ENCODE measurements at regions not wholly inside any gene's neighbourhood (a gene's known extent, or its start where the extent isn't known, plus 50 kb on each side); places are given as distances from the start of the nearest gene placed in this dataset.
"Not testable (repeated sequence)": the region's sequence is repeated elsewhere in the genome, so short reads cannot be mapped to it uniquely, and the experiment has no call there.

DNA sequence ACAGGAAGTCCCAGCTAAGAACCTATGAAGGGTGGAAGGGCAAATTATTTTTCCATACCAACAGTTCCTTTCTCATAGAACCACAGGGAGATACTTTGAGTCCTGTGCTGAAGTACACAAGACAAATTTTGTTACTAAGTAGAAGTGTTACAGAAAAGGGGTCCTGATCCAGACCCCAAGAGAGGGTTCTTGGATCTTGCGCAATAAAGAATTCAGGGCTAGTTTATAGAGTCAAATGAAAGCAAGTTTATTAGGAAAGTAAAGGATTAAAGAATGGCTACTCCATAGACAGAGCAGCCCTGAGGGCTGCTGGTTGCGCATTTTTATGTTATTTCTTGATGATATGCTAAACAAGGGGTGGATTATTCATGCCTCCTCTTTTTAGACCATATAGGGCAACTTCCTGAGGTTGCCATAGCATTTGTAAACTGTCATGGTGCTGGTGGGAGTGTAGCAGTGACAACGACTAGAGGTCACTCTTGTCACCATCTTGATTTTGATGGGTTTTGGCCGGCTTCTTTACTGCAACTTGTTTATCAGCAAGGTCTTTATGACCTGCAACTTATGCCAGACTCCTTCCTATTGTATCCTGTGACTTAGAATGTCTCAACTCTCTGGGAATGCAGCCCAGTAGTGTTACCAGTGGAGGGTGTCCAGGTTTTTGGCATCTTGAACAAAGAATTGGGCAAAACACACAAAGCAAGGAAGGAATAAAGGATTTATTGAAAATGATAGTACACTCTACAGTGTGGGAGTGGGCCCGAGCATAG lies 409.4 kb downstream of the SH2D4B start:
- no peak for DNase-seq (ENCODE audit: low read depth)

DNA sequence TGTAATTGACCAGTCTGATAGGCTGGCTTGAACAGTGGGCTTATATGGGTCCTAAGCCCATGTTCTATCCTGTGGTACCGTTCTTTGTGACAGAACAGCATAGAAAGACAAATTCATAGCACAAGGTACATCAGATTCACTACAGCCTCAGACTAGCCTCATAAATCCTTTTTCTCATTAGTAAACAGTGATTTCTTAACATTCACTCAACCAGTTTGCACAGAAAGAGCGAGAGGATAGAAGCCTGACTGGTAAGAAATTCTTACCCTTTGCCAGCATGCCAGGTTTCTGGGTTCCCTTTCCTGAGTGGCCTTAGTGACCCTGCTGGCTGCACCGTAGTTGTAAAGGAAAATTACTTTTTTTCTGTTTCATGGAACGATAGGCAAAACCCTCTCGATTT lies 412.1 kb downstream of the SH2D4B start:
- DNase-seq (ENCODE audit: low read depth) = no peak

- DNase-seq (ENCODE audit: low read depth) = no peak
These were observed 414.7 kb downstream of the SH2D4B start for GRCh38 chr10:80952436-80952835.

DNA sequence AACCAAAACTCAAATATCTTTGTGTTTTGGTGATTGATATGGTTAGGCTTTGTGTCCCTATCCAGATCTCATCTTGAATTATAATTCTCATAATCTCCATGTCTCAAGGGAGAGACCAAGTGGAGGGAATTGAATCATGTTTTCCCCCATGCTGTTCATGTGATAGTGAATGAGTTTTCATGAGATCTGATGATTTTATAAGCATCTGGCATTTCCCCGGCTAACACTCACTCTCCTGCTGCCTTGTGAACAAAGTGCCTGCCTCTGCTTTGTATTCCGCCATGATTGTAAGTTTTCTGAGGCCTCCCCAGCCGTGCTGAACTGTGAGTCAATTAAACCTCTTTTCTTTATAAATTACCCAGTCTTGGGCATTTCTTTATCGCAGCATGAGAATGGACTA lies 419.5 kb downstream of the SH2D4B start:
- DNase-seq (ENCODE audit: low read depth) = no peak

DNA sequence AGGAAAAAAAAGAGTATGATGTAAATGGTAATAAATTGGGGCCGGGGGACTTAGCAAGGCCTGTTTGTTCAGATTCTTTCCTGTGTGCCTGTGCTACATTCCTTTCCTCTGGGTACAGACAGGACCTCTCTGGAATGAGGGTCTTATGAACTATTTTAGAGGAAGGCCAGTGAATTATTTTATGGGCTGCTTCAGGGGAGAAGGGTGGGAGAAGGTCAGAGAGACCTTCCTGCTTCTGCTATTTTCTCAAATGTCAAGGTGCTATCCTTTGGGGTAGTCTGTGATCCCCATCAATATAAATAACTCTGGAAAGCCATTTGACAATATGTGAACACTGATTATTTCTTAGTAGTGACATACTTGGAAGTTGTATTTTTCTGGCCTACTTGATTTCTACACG lies 426.5 kb downstream of the SH2D4B start:
- no peak for DNase-seq (ENCODE audit: low read depth)

- no peak for DNase-seq (ENCODE audit: low read depth)
These were observed 427.4 kb downstream of the SH2D4B start for GRCh38 chr10:80964955-80965614.

- DNase-seq (ENCODE audit: low read depth) = no peak
These were observed 428.8 kb downstream of the SH2D4B start for GRCh38 chr10:80966326-80966986.

DNA sequence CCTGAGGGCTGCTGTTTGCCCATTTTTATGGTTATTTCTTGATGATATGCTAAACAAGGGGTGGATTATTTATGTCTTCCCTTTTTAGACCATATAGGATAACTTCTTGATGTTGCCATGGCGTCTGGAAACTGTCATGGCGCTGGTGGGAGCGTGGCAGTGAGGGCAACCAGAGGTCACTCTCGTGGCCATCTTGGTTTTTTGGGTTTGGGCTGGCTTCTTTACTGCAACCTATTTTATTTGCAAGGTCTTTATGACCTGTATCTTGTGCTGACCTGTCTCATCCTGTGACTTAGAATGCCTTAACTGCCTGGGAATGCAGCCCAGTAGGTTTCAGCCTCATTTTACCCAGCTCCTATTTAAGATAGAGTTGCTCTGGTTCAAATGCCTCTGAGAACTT lies 429.7 kb downstream of the SH2D4B start:
- DNase-seq (ENCODE audit: low read depth) = not testable (repeated sequence)

DNA sequence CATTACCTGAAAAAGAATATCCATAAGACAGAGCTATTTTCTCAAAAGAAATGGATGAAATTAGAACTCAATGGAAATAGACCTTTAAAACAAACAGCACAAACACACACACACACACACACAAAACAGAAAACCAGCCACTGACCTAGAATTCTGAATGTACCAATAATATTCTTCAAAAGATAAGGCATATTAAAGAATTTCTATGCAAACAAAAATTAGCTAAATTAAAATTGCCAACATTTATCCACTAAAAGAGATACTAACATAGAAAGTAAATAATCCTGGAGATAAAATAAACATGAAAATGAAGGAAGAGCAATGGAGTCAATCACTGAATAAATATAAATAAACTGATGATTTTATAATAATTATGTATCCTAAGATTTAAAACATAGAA lies 431.2 kb downstream of the SH2D4B start:
- no peak for DNase-seq (ENCODE audit: low read depth)

DNA sequence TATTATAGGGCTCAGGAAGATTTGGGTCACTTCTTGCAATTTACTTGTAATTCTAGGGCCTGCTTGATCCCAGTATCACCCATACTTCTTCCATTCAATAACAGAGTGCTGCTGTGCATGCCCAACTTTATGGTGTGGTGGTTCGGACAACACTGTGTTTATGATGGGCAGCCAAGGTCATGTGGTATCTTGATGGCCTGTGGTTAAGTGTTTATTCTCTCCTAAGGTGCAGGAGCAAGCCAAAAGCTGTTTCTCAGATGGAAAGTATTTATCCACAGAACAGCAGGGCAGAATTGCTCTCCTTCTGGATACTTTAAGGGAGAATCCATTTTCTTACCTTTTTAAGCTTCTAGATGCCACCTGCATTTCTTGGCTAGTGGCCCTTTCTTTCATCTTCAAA lies 433.8 kb downstream of the SH2D4B start:
- no peak for DNase-seq (ENCODE audit: low read depth)

DNA sequence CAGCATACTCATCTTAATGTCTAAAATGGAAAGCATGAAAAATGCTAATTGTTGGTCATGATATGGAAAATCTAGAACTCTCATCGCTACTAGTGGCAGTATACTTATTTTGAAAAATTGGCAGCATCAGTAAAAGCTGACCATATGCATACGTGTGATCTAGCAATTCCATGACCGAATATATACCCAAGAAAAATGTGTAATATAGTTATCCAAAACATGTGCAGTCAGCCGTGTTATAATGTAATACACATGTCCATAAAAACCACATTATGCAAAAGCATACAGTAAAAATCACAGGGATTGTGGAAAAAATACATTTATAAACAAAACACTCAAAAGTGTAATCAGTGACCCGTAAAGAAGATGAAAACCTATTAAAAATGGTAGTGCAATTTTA lies 439.0 kb downstream of the SH2D4B start:
- no peak for DNase-seq (ENCODE audit: low read depth)

GRCh38 chr10:80985102-80985501 lies 447.4 kb downstream of the SH2D4B start:
- DNase-seq (ENCODE audit: low read depth) = no peak

- DNase-seq (ENCODE audit: low read depth) = no peak
These were observed 448.9 kb downstream of the SH2D4B start for GRCh38 chr10:80986596-80986995.

DNA sequence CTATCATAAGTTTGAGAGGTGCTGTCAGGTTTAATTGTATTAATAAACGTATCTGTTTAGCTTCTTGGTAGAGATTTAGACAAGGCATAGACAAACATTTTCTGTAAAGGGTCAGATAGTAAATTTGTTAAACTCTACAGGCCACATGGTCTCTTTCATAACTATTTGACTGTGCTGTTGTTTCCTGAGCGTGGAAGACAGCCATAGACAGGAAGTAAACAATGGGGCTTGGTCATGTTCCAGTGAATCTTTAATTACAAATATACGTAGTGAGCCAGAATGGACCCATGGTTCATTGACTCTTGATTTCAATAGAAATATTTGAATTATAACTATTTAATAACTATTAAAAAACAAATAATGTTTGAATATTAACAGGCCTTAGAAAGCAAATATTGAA lies 451.1 kb downstream of the SH2D4B start:
- DNase-seq (ENCODE audit: low read depth) = no peak

DNA sequence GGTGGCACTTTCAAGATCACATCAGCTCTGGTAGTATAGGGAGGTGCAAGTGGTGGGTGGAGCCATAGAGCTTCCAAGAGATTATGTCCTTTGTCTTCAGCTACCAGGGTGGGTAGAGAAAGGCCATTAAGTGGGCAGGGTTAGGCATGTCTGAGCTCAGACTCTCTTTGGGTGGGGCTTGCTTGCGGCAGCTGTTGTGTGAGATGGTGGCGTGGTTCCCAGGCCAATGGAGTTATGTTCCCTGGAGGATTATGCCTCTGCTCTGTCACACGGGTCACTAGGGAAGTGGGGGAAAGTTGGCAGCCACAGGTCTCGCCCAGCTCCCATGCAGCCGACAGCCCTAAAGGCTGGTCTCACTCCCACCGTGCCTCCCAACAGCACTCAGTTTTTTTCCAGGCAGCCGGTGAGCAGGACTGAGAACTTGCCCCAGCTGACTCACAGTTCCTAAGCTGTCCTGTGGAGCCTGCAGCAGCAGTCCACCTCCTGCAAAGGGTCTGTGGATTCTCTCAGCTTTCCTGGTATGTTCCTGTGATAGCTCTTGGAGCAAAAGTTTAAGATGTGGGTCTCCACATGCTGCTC lies 459.0 kb downstream of the SH2D4B start:
- no peak for DNase-seq (ENCODE audit: low read depth)

DNA sequence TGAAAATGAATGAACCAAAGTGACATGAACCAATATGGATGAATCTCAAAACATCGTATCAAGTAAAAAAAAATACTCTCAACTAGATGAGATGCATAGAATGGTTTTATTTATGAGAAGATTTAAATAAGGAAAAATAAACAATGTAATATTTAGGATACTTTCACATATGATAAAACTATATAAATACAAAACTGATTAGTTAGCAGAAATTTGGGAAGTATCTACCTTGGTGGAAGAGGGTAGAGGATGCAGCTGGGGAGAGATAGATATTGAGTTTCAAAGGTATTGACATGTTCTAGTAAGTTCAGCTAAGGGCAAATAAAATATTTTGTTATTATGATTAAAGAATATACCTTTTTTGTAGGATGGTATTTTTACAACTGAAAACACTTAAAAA lies 463.1 kb downstream of the SH2D4B start:
- DNase-seq (ENCODE audit: low read depth) = no peak

DNA sequence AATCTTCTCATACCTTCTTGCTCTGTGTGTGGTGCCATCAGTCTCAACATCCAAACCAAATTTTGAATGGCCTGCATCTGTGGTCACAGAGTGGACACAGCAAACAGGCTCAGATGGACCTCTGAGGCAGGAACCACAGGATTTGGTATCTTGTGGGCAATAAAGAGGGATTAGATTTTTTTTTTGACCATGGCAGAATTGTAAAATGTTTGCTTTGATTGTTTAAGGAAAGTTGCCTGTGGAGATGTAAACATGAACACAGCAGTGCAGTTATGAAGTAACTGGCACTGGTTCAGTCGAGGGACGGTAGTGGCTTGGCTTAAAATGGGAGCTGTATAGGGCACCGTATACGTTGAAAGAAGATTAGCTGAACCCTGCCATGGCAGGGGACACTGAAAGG lies 464.7 kb downstream of the SH2D4B start:
- no peak for DNase-seq (ENCODE audit: low read depth)

- no peak for DNase-seq (ENCODE audit: low read depth)
These were observed 470.2 kb downstream of the SH2D4B start for GRCh38 chr10:81007872-81008271.

- DNase-seq (ENCODE audit: low read depth) = no peak
These were observed 471.0 kb downstream of the SH2D4B start for GRCh38 chr10:81008726-81009125.

- no peak for DNase-seq (ENCODE audit: low read depth)
These were observed 471.6 kb downstream of the SH2D4B start for GRCh38 chr10:81009296-81009695.

GRCh38 chr10:81013771-81014170 lies 476.1 kb downstream of the SH2D4B start:
- DNase-seq (ENCODE audit: low read depth) = no peak

- DNase-seq (ENCODE audit: low read depth) = no peak
These were observed 481.6 kb downstream of the SH2D4B start for GRCh38 chr10:81019029-81019890.

Measured in activated T-cell treated with anti-CD3 and anti-CD28 coated beads for 24 hours (primary cell).